ENCODE measurements at regions not wholly inside any gene's neighbourhood (a gene's known extent, or its start where the extent isn't known, plus 50 kb on each side); places are given as distances from the start of the nearest gene placed in this dataset.

DNA sequence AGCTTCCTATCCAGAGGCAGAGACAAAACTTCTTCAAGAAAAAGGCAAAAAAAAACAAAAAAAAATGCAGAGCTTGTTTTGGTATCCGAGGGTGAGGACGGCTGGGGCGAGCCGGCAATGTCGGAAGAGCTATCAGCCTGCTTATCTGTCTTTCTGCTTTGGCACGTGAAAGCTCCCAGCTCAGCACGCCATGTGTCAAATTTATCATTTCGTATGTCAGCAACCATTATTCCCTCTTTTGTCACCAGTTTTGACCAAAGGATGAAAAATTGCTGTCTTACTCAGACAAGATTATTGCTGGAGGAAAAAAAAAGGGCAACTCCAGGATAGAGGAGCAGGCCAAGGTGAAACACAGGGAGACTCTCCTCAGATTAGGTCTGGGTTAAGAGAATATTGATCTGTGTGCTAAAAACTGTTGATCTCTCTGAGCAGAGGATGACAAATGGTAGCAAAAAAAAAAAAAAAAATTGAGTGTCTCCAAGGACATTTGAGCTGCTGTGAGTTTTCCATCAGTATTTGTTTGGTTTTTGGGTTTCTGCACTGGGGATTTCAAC is 532.0 kb upstream of the POU3F3 start:
- TF ChIP-seq, protein P1, sequence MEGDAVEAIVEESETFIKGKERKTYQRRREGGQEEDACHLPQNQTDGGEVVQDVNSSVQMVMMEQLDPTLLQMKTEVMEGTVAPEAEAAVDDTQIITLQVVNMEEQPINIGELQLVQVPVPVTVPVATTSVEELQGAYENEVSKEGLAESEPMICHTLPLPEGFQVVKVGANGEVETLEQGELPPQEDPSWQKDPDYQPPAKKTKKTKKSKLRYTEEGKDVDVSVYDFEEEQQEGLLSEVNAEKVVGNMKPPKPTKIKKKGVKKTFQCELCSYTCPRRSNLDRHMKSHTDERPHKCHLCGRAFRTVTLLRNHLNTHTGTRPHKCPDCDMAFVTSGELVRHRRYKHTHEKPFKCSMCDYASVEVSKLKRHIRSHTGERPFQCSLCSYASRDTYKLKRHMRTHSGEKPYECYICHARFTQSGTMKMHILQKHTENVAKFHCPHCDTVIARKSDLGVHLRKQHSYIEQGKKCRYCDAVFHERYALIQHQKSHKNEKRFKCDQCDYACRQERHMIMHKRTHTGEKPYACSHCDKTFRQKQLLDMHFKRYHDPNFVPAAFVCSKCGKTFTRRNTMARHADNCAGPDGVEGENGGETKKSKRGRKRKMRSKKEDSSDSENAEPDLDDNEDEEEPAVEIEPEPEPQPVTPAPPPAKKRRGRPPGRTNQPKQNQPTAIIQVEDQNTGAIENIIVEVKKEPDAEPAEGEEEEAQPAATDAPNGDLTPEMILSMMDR (conservative IDR thresholded peaks at IDR 0.05; ENCODE audit: control insufficient read depth, insufficient read depth, low read depth, low read length): no peak
- no peak overlapping the region for H3K4me3 ChIP-seq (ENCODE audit: control insufficient read depth, low read depth, low read length)
- no peak for DNase-seq (ENCODE audit: low read depth)

DNA sequence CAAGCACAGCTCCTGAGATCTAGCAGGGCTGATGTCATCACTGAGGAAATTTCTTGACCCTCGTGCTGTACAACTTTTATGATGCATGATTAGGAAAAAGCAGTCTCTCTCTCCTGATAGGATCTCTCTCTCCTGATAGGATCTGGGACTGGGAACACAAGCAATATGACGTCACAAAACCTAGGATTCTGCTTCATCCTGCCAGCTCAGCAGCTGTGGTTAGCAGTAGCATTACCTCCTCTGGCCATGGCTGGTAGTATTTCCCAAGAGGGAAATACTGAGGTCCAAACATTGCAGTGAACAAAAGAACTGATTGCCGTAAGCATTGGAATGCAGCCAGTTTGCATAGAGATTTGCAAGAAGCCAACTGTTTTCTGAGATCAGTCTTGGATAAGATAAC is 521.2 kb upstream of the POU3F3 start:
- TF ChIP-seq, protein P1 (conservative IDR thresholded peaks at IDR 0.05; ENCODE audit: control insufficient read depth, insufficient read depth, low read depth, low read length): no peak
- peak; percentile 6 for DNase-seq (ENCODE audit: low read depth)
- H3K4me3 ChIP-seq (ENCODE audit: control insufficient read depth, low read depth, low read length): no peak overlapping the region

DNA sequence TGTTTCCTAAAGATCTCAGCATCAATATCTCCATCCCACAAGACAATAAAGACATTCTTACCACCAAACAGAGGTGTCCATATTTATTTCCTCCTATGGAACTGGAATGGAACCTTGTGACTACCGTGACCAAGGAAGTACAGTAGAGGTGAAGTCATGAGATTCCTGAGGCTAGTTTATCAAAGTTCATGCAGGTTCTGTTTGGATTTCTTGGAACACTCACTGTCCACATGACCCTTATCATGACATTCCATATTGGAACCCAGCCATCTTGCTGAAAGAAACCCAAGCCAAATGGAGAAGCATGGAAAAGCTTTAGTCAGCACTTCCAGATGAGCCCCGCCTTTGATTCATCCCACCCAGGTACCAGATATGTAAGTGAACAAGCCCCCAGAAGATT is 516.0 kb upstream of the POU3F3 start:
- no peak overlapping the region for H3K4me3 ChIP-seq (ENCODE audit: control insufficient read depth, low read depth, low read length)
- TF ChIP-seq, protein P1 (conservative IDR thresholded peaks at IDR 0.05; ENCODE audit: control insufficient read depth, insufficient read depth, low read depth, low read length): no peak

DNA sequence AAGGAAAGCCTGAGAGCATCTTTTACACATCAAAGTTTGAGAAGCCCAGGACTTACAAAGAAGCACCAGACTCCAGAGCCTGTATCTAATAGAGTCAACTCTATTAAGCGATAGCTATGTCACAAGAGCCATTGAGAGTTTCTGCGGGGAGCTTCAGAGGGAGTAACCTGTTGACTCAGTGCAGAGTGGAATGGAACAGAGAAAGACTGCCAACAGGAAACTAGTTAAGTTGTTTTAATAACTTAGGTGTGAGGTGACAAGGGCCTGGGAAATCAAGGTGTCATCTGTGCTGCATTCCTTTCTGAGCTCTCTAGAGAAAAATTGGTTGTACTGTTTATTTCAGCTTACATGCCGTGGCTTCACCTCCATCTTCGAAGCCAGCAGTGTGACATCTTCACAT is 513.8 kb upstream of the POU3F3 start:
- no peak overlapping the region for H3K4me3 ChIP-seq (ENCODE audit: control insufficient read depth, low read depth, low read length)
- no peak for DNase-seq (ENCODE audit: low read depth)
- TF ChIP-seq, protein P1 (conservative IDR thresholded peaks at IDR 0.05; ENCODE audit: control insufficient read depth, insufficient read depth, low read depth, low read length): no peak

More for the DNA sequence above, 516.0 kb upstream of the POU3F3 start:
- no peak for DNase-seq (ENCODE audit: low read depth)

DNA sequence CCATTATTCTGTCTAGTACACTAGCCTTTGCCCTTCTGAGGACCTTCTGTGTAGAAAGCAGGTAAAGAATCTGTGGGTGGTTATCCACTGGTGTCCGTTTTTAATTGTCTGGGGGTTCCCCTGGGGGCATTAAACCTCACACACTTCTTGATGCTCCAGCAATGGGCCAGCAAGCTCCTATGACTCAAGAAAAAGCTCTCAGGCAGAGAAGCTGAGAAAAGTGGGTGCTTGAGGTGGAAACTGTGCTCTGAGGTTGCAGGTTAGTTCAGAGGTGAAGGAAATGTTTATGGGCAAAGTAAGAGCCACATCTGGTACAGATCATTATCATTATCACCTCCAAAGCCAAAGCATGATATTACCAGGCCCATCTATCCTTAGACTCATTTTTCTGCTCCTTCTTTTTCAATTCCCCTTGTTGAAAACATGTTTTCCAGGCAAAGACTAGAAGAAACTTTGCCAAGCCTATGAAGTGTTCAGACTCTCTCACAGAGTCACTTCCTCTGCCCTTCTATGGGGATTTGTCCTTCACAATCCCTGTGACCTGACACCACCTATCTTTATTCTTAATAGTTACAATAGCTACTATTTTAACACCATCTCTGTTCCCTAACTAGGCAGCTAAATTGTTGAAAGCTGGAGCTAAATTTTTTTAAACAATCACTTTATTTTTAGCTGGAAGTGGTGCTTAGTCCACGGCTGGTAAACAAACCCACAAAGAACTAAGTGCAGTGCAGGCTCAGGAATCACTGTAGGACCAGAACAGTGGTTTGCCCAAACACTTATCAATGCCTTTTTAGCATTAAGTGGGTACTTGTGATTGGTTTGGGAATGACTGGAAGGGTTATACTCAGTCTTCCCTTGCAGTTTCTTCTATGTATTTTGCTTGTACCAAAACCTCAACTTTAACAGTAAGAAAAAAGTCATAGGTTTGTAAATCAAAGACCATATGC is 512.8 kb upstream of the POU3F3 start:
- H3K4me3 ChIP-seq (ENCODE audit: control insufficient read depth, low read depth, low read length): no peak overlapping the region
- DNase-seq (ENCODE audit: low read depth): no peak
- TF ChIP-seq, protein P1 (conservative IDR thresholded peaks at IDR 0.05; ENCODE audit: control insufficient read depth, insufficient read depth, low read depth, low read length): no peak

DNA sequence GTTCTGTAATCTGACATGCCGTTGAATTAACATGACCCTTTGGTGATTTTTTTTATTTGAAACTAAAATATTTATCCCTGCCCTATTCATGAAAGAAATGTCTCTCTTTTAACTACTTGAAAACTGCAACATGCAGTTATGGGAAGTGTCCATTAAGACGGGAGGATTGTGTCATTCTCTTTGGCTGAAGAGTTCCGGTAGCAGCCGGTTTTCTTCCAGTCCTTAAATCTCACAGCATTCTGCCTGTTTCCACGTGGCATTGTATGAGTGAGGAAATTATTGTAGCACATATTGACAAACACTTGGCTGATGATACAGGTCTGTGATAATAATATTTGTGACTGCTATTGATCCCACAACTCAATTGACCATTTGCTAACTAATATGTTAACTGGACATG is 509.6 kb upstream of the POU3F3 start:
- no peak for DNase-seq (ENCODE audit: low read depth)
- TF ChIP-seq, protein P1 (conservative IDR thresholded peaks at IDR 0.05; ENCODE audit: control insufficient read depth, insufficient read depth, low read depth, low read length): no peak
- no peak overlapping the region for H3K4me3 ChIP-seq (ENCODE audit: control insufficient read depth, low read depth, low read length)
